IPS DF 4.7 (cell line): ENCODE measurements at regions not wholly inside any gene's neighbourhood (a gene's known extent, or its start where the extent isn't known, plus 50 kb on each side); places are given as distances from the start of the nearest gene placed in this dataset.

Source experiments
- DNase-seq: peaks from one replicate; pipeline ENCODE4 v3.0.0-alpha.2; 2013; ENCODE audit warnings: low spot score; ENCODE audit errors: extremely low read depth

DNA sequence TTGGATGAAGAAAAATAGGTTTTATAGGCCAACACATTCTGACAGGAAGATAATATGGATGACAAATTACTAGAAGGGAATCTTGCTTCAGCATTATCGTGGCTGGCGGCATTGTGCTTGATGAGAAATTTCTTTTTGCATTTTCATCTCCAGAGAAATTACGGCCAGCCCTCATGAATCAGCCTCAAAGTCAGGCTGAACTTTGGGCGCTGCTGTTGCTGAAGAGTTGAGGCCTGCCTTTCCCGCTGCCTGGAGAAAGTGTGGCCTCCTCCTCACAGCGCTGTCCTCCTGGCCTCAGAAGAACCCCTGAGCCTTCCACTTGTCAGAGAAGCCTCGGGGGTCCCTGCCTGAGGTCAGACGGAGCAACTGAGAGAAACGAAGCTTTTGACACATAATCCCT lies 272.4 kb upstream of the KCNIP4 start:
- no peak for DNase-seq

DNA sequence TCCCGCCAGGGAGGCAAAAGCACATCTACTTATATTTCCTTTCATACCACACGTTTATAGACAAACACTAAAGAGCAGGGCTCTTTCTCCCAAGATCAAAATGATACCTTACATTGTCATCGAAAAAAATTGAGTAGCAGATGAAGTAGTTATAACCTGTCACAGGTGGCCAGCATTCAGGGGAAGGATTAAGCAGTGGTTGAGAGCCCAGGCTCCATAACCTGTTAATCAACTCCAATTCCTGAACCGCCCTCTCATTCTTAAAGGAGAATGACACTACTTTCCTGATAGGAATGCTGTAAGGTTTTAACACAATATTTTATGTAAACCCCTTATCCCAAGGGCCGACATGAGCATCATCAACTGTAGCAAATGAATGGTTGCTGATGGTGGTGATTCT lies 268.9 kb upstream of the KCNIP4 start:
- DNase-seq: no peak

- DNase-seq: no peak
Measured at GRCh38 chr4:22216278-22216677, 267.7 kb upstream of the KCNIP4 start.

GRCh38 chr4:22215084-22215483 lies 266.5 kb upstream of the KCNIP4 start:
- DNase-seq: no peak

- no peak for DNase-seq
Measured at GRCh38 chr4:22203711-22204011, 255.1 kb upstream of the KCNIP4 start.

DNA sequence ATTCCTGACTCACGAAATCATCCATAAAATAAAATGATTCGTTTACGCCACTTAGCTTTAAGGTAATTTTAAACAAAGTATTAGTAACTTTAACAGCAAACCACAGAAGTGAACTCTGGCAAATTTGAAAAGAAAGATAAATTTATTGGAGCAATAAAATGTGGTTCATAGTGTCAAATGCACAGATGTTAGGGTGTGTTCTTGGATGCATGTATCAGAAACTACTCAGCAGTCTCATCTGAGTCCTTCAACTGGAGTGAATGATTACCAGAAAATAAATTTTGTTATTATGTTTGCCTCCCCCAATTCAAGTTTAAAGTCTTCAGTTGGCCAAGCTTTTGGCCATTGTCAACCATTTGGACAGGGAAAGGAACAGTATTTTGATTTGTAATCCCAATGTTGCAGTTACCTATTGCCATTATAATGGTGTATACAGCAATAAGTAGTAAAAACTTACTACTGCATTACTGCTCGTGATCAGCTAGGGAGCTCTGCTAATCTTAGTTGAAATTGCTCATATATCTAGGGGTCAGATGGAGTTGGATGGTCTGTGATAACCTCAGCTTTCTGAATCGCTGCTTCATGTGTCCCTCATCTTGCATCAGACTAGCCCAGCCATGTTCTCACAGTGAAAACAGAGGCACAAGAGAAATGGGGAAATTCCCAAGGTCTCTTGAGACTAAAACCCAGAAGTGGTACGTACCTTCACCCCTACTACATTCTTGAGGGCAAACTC lies 254.6 kb upstream of the KCNIP4 start:
- no peak for DNase-seq

- DNase-seq: no peak
Measured at GRCh38 chr4:22202246-22202974, 253.8 kb upstream of the KCNIP4 start.

DNA sequence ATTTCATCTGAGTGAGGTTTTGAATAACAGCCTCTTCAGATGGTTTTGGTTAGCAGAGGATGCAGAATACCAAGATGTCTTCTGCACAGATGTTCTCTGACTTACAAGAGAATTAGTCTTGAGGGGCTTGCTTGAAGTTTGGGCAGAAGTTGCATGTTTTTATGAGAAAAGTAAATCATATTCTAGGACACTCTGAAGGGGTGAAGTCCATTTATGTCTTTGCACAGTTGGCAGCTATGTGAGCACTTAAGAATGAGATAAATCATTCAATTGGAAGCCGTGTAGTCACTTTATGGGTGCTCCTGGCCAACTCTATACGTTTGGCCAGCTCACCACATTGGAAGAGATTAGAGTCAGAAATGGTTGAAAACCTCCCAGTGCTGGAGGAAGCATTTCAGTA lies 252.7 kb upstream of the KCNIP4 start:
- DNase-seq: no peak

DNA sequence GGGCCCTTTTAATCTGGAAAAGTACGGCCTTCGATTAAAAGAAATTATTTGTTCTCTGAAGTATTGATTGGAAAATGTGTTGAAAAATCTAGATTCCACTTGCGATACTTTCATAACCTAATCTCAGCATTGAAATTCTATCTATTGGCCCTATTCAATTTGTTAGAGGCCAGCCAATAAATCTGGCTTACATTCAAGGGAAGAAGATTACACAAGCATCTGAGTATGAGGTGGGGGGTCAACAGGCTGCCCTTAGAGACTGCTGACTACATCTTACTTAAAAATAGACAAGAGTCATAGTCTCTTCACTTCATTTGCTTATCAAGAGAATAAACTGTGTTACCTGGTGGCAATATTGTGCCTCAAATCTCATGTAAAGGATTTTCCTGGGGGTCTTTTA lies 248.0 kb upstream of the KCNIP4 start:
- no peak for DNase-seq

- DNase-seq: no peak
Measured at GRCh38 chr4:22192084-22192511, 243.5 kb upstream of the KCNIP4 start.

- no peak for DNase-seq
Measured at GRCh38 chr4:22191565-22191964, 243.0 kb upstream of the KCNIP4 start.

- no peak for DNase-seq
Measured at GRCh38 chr4:22190855-22191254, 242.3 kb upstream of the KCNIP4 start.

DNA sequence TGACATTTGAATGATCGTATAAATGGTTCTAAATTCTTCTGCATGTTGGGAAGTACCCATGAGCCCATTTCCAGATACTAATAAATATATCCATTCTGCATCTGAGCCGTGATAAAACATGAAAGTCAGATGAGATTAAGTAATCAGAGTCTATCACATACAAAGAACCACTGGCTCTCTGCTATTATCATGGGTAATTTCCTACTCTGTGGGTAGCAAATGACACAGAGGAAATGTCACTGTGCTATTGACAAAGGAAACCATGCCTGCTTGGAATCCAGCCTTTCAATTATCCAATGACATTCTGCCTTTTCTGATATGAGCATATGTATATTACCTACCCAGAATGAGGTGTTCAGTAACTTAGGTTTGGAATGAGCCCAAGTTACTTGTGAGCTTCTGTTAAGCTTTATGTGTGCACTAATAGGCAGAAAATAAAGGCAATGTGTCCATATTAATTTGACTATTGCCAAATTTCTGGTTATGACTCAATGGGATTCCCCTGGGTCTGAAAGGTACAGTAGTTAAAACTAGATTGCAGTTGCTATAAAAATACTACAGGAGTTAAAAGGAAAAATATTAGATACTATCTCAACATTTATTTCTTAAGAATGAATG lies 238.7 kb upstream of the KCNIP4 start:
- DNase-seq: no peak

DNA sequence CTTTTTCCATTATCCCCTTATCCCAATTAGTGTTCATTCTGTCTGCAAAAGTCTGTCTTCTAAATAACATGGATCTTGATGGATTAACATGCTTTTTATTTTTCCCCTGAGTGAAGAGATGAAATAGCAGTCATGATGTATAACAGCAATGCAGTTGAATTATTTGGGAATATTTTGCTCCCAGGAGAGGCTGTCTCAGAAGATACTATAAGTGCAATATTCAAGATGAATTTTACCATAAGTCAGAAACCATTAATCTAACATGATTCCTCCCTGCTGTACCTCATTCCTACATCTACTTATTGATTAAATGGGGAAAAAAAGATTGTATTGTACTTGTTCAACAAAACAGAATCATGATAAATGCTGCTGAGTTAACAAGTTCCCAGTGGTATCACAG lies 233.2 kb upstream of the KCNIP4 start:
- no peak for DNase-seq

DNA sequence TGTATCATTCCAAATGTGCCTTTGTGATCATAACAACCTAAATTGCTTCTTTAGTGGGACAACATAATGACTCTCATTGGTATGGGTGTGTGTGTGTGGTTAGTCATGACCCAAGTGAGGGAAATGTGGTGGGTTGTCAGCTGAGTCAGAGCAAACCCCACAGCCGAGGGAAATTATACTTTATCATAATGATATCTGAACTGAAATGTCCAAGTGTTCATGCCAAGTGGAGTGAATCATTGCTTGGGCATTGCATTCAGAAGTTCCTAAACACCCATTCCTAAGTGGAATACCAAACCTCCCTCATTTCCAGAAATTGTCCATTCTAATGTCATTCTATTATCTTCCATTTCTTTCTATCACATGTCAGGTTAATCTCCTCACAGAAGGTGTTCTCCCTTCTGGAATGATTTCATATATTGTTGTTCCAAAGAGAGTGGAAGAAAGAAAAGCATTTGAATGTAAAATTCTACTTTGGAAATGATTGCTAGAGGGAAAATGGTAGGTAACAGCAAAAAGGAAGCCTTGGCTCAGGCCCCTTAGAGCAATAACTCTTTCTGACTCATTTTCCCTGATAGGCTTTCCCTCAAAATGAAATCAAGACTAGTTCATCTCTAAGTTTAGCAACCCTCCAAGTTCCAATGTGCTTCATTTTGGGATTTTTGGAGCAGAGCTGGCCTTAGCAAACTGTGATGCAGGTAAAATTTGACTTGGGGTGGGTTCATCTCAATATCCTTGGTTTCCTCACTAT lies 230.7 kb upstream of the KCNIP4 start:
- DNase-seq: no peak

GRCh38 chr4:22174640-22175039 lies 226.1 kb upstream of the KCNIP4 start:
- no peak for DNase-seq

DNA sequence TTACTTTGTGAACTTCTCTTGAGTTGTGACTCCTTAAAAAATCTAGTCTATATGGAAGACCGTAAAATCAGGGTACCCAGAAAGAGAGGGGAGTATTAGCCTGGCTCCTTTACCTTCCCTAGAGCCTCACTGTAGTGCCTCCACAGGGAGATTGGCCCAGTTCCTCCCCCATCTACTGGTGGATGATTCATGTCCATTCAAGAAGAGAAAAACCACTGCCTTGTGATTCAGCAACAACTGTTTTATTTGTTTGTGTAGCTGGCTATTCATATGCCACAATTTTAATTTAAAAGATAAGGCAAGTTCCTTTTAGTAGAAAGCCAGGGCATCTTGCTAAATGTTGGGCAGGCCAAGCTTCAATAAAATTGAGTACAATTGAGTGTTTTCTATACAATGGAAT lies 221.8 kb upstream of the KCNIP4 start:
- no peak for DNase-seq

DNA sequence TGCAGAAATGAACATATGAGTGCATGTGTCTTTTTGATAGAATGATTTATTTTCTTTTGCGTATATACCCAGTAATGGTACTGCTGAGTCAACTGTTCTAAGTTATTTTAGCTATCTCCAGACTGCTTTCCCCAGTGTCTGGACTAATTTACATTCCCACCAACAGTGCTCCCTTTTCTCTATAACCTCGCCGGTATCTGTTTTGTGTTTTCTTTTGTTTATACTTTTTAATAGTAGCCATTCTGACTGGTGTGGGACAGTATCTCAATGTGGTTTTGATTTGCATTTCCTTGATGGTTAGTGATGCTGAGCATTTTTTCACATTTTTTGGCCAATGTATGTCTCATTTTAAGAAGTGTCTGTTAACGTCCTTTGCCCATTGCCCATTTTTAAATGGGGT lies 218.6 kb upstream of the KCNIP4 start:
- DNase-seq: no peak

- no peak for DNase-seq
Measured at GRCh38 chr4:22162454-22162853, 213.9 kb upstream of the KCNIP4 start.

- no peak for DNase-seq
Measured at GRCh38 chr4:22130741-22131140, 182.2 kb upstream of the KCNIP4 start.

- peak; percentile 76 for DNase-seq
Measured at GRCh38 chr4:22129454-22130029, 181.0 kb upstream of the KCNIP4 start.

DNA sequence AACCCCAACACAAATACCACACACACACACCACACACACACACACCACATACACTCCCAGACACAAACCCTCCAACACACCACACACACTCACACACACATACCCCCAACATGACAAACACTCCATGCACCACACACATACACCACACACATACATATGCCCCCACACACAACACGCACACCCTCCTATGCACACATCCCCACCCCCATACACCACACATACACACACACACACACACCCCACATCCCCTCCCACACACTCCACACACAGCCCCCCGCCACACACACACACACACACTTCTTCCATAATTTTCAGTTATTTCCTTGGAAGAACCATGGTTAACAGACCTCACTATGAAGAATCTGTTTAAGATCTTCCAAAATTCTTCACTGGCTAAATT lies 173.5 kb upstream of the KCNIP4 start:
- no peak for DNase-seq
